ENCODE measurements at regions not wholly inside any gene's neighbourhood (a gene's known extent, or its start where the extent isn't known, plus 50 kb on each side); places are given as distances from the start of the nearest gene placed in this dataset.

DNA sequence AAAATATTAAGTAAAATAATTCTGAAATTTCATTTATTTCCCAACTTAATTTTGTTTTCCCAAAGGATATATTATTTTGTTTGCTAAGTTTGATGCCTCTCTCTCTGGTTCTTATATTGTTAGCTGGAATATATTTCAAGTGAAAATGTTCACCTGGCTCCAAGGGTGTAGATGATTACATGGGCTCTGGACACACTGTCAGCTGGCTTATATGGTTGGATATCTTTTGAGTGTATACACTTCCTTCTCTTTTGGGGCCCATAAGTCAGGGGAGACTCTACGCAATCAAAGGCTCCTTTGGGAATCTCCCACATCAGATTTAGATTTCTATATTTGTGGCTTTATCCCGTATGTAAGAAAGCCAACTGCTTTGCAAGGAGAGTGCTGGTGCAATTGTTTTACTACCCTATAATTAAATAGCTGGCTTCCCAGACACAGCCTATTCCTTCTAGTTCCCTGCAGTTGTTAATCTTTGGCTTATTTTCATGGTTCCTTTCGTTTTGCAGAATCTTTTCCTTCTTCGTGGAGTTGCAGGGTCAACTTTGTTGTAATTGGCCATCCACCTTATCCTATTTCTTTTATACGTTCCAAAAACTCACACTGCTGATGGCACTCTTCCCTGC is 225.7 kb downstream of the DPH6 start:
- DNase-seq (ENCODE audit: low read depth), result no peak

- DNase-seq (ENCODE audit: low read depth), result no peak
Observed at GRCh38 chr15:35319354-35319753, 226.6 kb downstream of the DPH6 start.

DNA sequence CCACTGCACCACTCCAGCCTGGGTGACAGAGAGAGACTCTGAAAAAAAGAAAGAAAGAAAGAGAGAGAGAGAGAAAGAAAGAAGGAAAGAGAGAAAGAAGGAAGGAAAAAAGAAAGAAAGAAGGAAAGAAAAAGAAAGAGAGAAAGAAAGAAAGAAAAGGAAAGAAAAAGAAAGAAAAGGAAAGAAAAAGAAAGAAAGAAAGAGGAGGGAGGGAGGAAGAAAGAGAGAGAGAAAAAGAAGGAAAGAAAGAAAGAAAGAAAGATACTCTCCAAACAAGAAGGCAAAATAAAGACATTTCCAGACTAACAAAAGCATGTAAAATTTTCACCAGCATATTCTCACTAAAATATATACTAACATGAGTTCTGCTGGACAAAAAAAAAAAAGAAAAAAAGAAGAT is 228.7 kb downstream of the DPH6 start:
- DNase-seq (ENCODE audit: low read depth), result no peak

GRCh38 chr15:35312344-35312743 is 227.2 kb upstream of the NANOGP8 start:
- no peak for DNase-seq (ENCODE audit: low read depth)

- no peak for DNase-seq (ENCODE audit: low read depth)
Observed at GRCh38 chr15:35311615-35312014, 226.5 kb upstream of the NANOGP8 start.

- DNase-seq (ENCODE audit: low read depth), result no peak
Observed at GRCh38 chr15:35309886-35310285, 224.8 kb upstream of the NANOGP8 start.

- peak; percentile 15 for DNase-seq (ENCODE audit: low read depth)
Observed at GRCh38 chr15:35308802-35309201, 223.7 kb upstream of the NANOGP8 start.

DNA sequence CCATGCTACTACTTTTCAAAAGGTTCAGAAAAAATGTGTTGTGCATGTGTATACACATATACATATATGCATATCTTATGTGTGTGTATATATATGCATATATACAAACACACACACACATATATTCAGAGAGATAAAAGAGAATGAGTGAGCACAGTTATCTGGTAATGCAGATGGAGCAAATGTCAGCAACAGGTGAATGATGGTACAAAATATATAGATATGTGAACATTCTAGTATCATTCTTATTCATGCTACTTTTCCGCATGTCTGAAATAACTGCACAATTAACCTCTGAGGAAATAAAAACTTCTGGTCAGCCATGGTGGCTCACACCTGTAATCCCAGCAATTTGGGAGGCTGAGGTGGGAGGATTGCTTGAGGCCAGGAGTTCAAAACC is 222.6 kb upstream of the NANOGP8 start:
- no peak for DNase-seq (ENCODE audit: low read depth)

GRCh38 chr15:35307026-35307425 is 221.9 kb upstream of the NANOGP8 start:
- no peak for DNase-seq (ENCODE audit: low read depth)

DNA sequence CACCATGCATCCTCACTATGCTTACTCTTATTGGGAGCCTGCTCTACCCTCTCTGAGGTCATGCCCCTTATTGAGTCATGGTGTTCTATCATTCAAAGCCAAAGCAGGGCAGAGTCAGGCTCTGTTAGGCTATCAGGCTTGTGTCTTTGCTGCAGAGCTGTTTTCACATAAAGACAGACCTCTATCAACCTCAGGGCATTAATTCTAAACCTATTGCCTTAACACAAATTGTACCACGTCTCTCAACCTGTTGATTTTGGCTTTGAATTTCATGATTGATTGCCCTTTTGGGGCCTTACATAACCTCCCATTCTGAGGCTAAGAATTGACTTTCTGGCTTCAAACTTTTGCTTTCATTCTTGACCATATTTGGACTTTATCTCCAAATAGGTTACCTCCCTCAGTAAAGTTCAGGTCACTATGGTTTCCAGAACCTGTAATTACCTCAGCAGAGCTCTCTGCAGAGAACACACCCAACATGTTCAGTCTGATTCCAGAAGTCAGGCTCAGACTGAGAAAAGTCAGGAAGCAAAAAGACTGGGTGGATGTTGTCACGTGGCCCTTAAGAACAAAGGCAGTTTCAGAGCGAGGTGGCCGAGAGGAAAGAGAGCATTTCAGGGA is 221.4 kb upstream of the NANOGP8 start:
- DNase-seq (ENCODE audit: low read depth), result peak; percentile 84

- peak; percentile 74 for DNase-seq (ENCODE audit: low read depth)
Observed at GRCh38 chr15:35305946-35306345, 220.9 kb upstream of the NANOGP8 start.

- peak; percentile 78 for DNase-seq (ENCODE audit: low read depth)
Observed at GRCh38 chr15:35305031-35305550, 220.0 kb upstream of the NANOGP8 start.

DNA sequence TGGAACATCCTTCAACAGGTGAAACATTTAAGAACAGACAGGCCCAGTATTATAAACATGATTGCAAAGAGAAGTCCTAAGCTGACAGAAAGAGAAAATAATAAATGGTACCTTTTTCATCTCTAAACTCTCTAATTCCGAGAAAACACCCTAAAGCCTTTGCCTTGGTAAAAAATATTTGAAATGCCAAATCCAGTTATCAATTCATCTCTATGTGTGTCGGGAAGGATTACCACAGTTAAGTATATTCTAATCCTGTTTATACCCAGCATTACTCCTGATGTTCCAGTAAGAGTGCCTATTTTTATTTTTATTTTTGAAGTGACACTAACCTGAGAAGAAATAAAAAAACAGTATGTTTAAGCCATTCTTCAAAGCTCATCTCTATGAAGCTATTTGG is 219.3 kb upstream of the NANOGP8 start:
- DNase-seq (ENCODE audit: low read depth), result no peak

DNA sequence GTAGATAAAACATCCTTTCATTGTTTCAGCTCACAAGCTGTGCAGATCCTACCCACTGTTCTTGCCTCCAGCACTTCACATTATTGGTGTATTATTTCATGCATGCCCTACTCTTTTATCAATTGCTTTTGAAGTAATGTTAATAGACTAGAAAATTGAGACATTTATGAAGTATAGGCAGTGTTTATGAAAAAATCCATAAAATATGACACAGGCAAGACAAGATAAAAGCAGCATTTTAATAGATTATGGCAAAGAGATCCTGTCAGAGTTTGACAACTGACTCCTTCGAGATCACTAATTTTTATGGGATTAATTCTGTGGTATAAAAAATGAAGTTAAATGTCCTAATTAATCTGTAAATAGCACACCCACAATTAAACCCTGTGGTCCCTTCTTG is 217.2 kb upstream of the NANOGP8 start:
- DNase-seq (ENCODE audit: low read depth), result no peak

- no peak for DNase-seq (ENCODE audit: low read depth)
Observed at GRCh38 chr15:35301088-35301487, 216.0 kb upstream of the NANOGP8 start.

- no peak for DNase-seq (ENCODE audit: low read depth)
Observed at GRCh38 chr15:35299059-35299735, 214.1 kb upstream of the NANOGP8 start.

DNA sequence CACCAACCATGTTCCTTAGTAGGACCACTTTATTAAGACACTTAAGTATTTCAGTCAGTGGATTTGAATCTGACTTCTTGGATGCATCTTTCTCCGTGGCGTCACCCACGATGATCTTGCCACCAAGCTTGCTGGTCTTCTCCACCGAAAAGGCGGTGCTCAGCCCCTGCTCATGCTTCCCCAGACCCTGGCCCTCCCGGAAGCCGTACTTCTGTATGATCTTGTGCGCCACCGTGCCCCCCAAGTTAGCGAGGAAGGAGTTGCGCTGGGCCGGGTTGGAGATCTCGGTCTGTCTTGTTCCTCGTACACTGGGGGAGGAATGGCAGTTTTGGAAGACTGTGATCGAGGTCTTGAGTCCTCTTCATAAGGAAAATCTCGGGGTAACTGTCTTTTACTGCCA is 213.4 kb upstream of the NANOGP8 start:
- no peak for DNase-seq (ENCODE audit: low read depth)

DNA sequence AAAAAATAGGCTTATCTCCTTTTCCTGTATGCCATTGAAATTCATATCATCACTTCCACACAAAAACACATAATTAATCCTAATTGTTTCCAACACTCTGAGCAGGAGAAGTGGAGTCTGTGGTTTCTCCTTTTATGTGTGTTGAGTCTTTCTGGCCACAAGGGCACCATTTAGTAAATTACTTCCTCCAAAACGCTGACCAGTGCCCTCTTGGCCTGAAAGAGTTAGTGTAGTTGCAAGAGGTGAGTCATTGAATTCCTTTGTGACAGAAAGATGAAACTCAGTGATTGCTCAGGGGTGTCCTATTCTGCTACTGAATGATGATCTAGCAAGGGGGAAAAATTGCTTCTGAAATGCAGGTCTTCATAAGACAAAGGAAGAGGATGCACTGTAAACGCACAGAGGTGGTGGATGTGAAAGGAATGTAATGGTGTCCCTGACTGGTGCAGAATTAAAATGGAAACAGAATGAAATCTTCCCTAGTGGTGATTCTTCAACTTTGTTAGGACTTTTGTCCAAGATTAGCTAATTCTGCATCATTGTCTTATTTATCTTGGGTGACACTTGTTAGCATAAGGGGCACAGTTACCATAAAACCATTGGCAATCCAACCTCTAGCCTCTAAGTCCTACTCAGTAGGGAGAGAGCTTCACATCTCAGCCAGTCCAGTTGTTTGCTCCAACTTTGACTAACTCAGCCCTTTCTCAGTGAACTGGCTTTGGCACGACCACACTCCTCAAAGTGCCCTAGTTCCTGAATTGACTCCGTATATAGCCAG is 208.4 kb upstream of the NANOGP8 start:
- DNase-seq (ENCODE audit: low read depth), result peak; percentile 89

DNA sequence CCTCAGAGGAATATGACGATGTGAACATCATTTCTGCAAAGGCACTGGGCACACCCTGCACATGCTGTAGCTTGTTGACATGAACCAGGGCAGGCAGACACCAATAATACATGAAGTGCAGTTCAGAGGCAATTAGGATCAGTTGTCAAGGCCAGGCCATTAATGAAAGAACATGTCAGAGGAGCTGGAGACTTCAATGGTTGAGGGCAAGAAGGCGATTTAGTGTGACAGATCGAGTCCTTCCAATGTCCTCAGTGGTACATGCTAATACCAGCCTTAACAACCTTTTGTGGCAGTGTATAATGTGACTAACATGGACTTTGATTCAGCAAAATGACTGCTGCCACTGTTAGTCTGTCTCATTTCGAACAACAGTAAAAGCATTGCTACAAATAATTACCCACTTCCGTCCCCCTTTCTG is 205.2 kb upstream of the NANOGP8 start:
- no peak for DNase-seq (ENCODE audit: low read depth)

- peak; percentile 70 for DNase-seq (ENCODE audit: low read depth)
Observed at GRCh38 chr15:35289024-35289617, 204.0 kb upstream of the NANOGP8 start.

GRCh38 chr15:35288580-35288979 is 203.5 kb upstream of the NANOGP8 start:
- DNase-seq (ENCODE audit: low read depth), result no peak

- no peak for DNase-seq (ENCODE audit: low read depth)
Observed at GRCh38 chr15:35286721-35287120, 201.6 kb upstream of the NANOGP8 start.
